Panc1 (cell line): ENCODE measurements at regions not wholly inside any gene's neighbourhood (a gene's known extent, or its start where the extent isn't known, plus 50 kb on each side); places are given as distances from the start of the nearest gene placed in this dataset.

Source experiments
- ATAC-seq: fragments of 200-7000 bp; cut with Tn5 transposase; 2 replicates; pipeline ENCODE4 v1.9.1; 2020; ENCODE audit warnings: mild to moderate bottlenecking, moderate library complexity
- BruUV-seq: library from RNA; stranded (reverse); fragments of 400-500 nt; replicated peaks from 2 replicates; lab custom pipeline; 2021; lab: Mats Ljungman, UMichigan
- CTCF ChIA-PET: fragments of 300-600 bp; sonication (Branson Sonifier 250); formaldehyde crosslinking; loops from one replicate; lab custom pipeline; 2022; ENCODE audit warnings: antibody characterized with exemption; lab: Charles Lee
- POLR2A ChIA-PET: fragments of 300-600 bp; sonication (Branson Sonifier 250); formaldehyde crosslinking; loops from one replicate; lab custom pipeline; 2022; ENCODE audit warnings: antibody characterized with exemption; lab: Charles Lee
- DNase-seq: peaks from one replicate; pipeline ENCODE4 v3.0.0-alpha.2; 2010; ENCODE audit warnings: low read depth, low spot score
- H3K27ac ChIP-seq: 2 replicates; pipeline ENCODE4 v1.5.1; 2011; ENCODE audit warnings: mild to moderate bottlenecking, low read length, inconsistent platforms
- H3K27me3 ChIP-seq: fragments of 200-500 bp; sonication (Bioruptor generic); 2 replicates; pipeline ENCODE4 v1.6.0; 2014; ENCODE audit warnings: low read length, inconsistent platforms; ENCODE audit not compliant: control insufficient read depth, insufficient read depth
- H3K36me3 ChIP-seq: fragments of 200-500 bp; sonication (Bioruptor generic); 2 replicates; pipeline ENCODE4 v1.5.1; 2014; ENCODE audit warnings: inconsistent platforms, mild to moderate bottlenecking, low read length, moderate library complexity; ENCODE audit not compliant: control insufficient read depth, insufficient read depth
- H3K4me1 ChIP-seq: 2 replicates; pipeline ENCODE4 v1.5.1; 2011; ENCODE audit warnings: inconsistent platforms, mild to moderate bottlenecking, low read length, moderate library complexity; ENCODE audit not compliant: control insufficient read depth, insufficient read depth
- H3K4me3 ChIP-seq, 2 experiments: 2 replicates each; pipeline ENCODE4 v1.5.1; 2011 to 2012; ENCODE audit warnings: low read depth in 2 of 2, low read length in 2 of 2, mild to moderate bottlenecking in 2 of 2, inconsistent platforms in 1 of 2, moderate library complexity in 1 of 2
- H3K9me3 ChIP-seq: fragments of 200-500 bp; sonication (Bioruptor generic); 2 replicates; pipeline ENCODE4 v1.5.1; 2014; ENCODE audit warnings: low read depth, mild to moderate bottlenecking, inconsistent platforms, low read length, moderate library complexity; ENCODE audit not compliant: control insufficient read depth, insufficient read depth
- POLR2AphosphoS5 ChIP-seq: IDR thresholded peaks from 2 replicates; pipeline ENCODE4 v1.6.1; 2012; ENCODE audit warnings: mild to moderate bottlenecking, low read depth, low read length, moderate library complexity
- SIN3A ChIP-seq: IDR thresholded peaks from 2 replicates; pipeline ENCODE4 v1.6.1; 2012; ENCODE audit warnings: low read depth, mild to moderate bottlenecking, low read length, moderate library complexity, borderline replicate concordance; ENCODE audit not compliant: insufficient read depth
- TCF7L2 ChIP-seq: IDR thresholded peaks from 2 replicates; pipeline ENCODE4 v1.6.1; 2011; ENCODE audit warnings: mild to moderate bottlenecking, low read depth, low read length, inconsistent platforms
- in situ Hi-C: cut with HindIII; loops from 2 replicates; pipeline ENCODE4 v1.10.0; 2016; ENCODE audit warnings: low sequenced_read_pairs, low pct_unique_long_range_greater_than_20kb
- intact Hi-C: fragments of 100-400 bp; cut with micrococcal nuclease; formaldehyde crosslinking; loops from one replicate; pipeline ENCODE4 v1.10.0; 2022; ENCODE audit not compliant: unreplicated experiment
- TF ChIP-seq, protein P1 (sequence below), 2 experiments: IDR thresholded peaks; 2 replicates each; pipeline ENCODE4 v1.6.1; 2011 to 2012; ENCODE audit warnings: low read depth in 2 of 2, control low read depth in 1 of 2, low read length in 1 of 2, mild to moderate bottlenecking in 1 of 2, moderate library complexity in 1 of 2; ENCODE audit not compliant: insufficient read depth in 1 of 2
- TF ChIP-seq, protein P2 (sequence below): fragments of 450-650 bp; IDR thresholded peaks from 2 replicates; pipeline ENCODE4 v1.5.1; 2017; ENCODE audit warnings: mild to moderate bottlenecking

DNA sequence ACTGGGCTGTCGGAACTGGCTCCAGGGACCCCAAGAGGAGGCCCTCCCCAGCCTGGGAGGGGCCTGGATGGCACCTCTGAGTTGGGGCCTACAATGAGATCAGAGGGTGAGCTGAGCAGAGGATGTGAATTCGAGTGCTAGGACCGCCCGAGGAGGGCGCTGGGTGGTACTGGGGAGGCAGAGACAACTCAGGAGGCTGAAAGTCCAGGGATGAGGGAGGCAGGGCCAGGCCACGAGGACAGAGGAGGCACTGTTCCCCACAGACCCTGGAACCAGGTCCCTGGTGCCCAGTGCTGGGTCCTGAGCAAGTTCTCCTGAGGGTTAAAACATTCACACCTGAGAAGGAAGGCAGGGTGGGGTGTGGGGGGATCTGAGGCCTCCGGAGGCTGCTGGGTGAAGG lies 218.0 kb downstream of the CTTN start:
- no peak for DNase-seq
- ATAC-seq: no peak
- CTCF ChIA-PET: no interaction called here
- Histone ChIP-seq H3K4me1 (no peaks in the 10 kb centered on the region), H3K27me3 (no peaks in the 10 kb centered on the region), H3K36me3 (no peaks in the 10 kb centered on the region), H3K27ac (no peak overlapping the region), H3K4me3 (no peak overlapping the region), H3K9me3 (no peaks in the 10 kb centered on the region; the same call in 1 of the 2 replicates)
- TF ChIP-seq POLR2AphosphoS5 (no peak), TCF7L2 (no peak), SIN3A (no peak)
- TF ChIP-seq, protein P1, sequence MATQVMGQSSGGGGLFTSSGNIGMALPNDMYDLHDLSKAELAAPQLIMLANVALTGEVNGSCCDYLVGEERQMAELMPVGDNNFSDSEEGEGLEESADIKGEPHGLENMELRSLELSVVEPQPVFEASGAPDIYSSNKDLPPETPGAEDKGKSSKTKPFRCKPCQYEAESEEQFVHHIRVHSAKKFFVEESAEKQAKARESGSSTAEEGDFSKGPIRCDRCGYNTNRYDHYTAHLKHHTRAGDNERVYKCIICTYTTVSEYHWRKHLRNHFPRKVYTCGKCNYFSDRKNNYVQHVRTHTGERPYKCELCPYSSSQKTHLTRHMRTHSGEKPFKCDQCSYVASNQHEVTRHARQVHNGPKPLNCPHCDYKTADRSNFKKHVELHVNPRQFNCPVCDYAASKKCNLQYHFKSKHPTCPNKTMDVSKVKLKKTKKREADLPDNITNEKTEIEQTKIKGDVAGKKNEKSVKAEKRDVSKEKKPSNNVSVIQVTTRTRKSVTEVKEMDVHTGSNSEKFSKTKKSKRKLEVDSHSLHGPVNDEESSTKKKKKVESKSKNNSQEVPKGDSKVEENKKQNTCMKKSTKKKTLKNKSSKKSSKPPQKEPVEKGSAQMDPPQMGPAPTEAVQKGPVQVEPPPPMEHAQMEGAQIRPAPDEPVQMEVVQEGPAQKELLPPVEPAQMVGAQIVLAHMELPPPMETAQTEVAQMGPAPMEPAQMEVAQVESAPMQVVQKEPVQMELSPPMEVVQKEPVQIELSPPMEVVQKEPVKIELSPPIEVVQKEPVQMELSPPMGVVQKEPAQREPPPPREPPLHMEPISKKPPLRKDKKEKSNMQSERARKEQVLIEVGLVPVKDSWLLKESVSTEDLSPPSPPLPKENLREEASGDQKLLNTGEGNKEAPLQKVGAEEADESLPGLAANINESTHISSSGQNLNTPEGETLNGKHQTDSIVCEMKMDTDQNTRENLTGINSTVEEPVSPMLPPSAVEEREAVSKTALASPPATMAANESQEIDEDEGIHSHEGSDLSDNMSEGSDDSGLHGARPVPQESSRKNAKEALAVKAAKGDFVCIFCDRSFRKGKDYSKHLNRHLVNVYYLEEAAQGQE (IDR thresholded peaks at IDR 0.05; ENCODE audit: insufficient read depth in 1 of 2, low read depth in 2 of 2, low read length in 1 of 2): no peak
- TF ChIP-seq, protein P2, sequence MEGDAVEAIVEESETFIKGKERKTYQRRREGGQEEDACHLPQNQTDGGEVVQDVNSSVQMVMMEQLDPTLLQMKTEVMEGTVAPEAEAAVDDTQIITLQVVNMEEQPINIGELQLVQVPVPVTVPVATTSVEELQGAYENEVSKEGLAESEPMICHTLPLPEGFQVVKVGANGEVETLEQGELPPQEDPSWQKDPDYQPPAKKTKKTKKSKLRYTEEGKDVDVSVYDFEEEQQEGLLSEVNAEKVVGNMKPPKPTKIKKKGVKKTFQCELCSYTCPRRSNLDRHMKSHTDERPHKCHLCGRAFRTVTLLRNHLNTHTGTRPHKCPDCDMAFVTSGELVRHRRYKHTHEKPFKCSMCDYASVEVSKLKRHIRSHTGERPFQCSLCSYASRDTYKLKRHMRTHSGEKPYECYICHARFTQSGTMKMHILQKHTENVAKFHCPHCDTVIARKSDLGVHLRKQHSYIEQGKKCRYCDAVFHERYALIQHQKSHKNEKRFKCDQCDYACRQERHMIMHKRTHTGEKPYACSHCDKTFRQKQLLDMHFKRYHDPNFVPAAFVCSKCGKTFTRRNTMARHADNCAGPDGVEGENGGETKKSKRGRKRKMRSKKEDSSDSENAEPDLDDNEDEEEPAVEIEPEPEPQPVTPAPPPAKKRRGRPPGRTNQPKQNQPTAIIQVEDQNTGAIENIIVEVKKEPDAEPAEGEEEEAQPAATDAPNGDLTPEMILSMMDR: no peak
- no TSS peak for BruUV-seq
- intact Hi-C loops (no loop called here), in situ Hi-C loops (no loop called here)
- POLR2A ChIA-PET: no interaction called here

DNA sequence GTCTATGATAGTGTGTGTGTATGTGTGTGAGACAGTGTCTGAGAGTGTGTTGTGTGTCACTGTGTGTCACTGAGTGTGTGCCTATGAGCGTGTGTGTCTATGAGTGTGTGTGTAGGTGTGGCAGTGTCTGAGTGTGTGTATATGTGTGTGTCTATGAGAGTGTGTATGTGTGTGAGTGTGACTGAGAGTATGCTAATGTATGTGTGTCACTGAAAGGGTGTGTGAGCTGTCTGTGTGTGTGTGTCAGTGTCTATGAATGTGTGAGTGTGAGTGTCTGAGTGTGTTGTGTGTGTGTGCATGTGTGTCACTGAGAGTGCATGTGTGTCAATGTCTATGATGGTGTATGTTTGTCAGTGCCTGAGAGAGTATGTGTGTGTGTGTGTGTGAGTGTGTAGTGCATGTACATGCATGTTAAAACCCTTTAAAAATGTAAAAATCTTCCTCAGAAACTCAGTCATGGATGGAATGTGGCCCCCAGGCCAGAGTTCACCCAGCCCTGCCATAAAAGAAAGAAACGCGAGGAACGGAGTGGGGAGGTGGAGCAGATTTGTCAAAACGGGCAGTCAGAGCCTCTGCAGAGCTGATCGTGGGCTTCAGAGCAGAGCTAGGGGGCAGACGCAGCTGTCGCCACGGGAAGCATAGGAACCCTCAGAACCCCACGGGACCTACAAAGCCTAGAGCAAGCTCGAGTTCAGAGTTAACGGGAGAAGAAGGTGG lies 218.8 kb downstream of the CTTN start:
- TF ChIP-seq POLR2AphosphoS5 (no peak), SIN3A (no peak), TCF7L2 (no peak)
- TF ChIP-seq, protein P2: no peak
- TF ChIP-seq, protein P1 (IDR thresholded peaks at IDR 0.05; ENCODE audit: insufficient read depth in 1 of 2, low read depth in 2 of 2, low read length in 1 of 2): no peak
- H3K36me3 ChIP-seq: no peaks in the 10 kb centered on the region
- ATAC-seq (no peak), DNase-seq (no peak)
- no peak overlapping the region for H3K4me3 ChIP-seq
- in situ Hi-C loops: no loop called here
- CTCF ChIA-PET: no interaction called here
- intact Hi-C loops: no loop called here
- BruUV-seq: no TSS peak
- H3K4me1 ChIP-seq: no peaks in the 10 kb centered on the region
- POLR2A ChIA-PET: no interaction called here
- H3K9me3 ChIP-seq: no peaks in the 10 kb centered on the region; the same call in 1 of the 2 replicates
- H3K27ac ChIP-seq: no peak overlapping the region
- H3K27me3 ChIP-seq: no peaks in the 10 kb centered on the region
